Fibroblast of lung (primary cell): ENCODE measurements at regions not wholly inside any gene's neighbourhood (a gene's known extent, or its start where the extent isn't known, plus 50 kb on each side); places are given as distances from the start of the nearest gene placed in this dataset.

Experiments used
- DNase-seq, 2 donors: peaks; one replicate each; pipeline versions ENCODE4 v3.0.0 to v3.0.0-alpha.2; 2010; ENCODE audit warnings: low read depth in 2 of 2
- H2AFZ ChIP-seq: 2 replicates; pipeline ENCODE4 v1.5.1; 2012; ENCODE audit warnings: low read length, control low read depth, inconsistent platforms
- H3K27ac ChIP-seq: 2 replicates; pipeline ENCODE4 v1.5.1; 2011; ENCODE audit warnings: low read length, control low read depth; ENCODE audit not compliant: insufficient read depth
- H3K27me3 ChIP-seq: 2 replicates; pipeline ENCODE4 v1.5.1; 2011; ENCODE audit warnings: mild to moderate bottlenecking, low read length; ENCODE audit not compliant: control insufficient read depth, insufficient read depth
- H3K36me3 ChIP-seq: 2 replicates; pipeline ENCODE4 v1.5.1; 2011; ENCODE audit warnings: low read length; ENCODE audit not compliant: control insufficient read depth, insufficient read depth
- H3K4me1 ChIP-seq: 2 replicates; pipeline ENCODE4 v1.5.1; 2011; ENCODE audit warnings: low read length; ENCODE audit not compliant: control insufficient read depth, insufficient read depth; ENCODE audit errors: extremely low read depth
- H3K4me2 ChIP-seq: 2 replicates; pipeline ENCODE4 v1.5.1; 2011; ENCODE audit warnings: low read length, control low read depth; ENCODE audit not compliant: insufficient read depth; ENCODE audit errors: extremely low read depth
- H3K4me3 ChIP-seq, 4 experiments: fragments of 200-600 bp in 1 of 4; sonication (generic) in 1 of 4; replicated peaks in 1 of 4; 2 replicates each; pipeline ENCODE4 v1.5.1; 2011 to 2016; ENCODE audit warnings: low read length in 4 of 4, low read depth in 3 of 4, mild to moderate bottlenecking in 3 of 4, control low read depth in 2 of 4, inconsistent platforms in 1 of 4, mixed read lengths in 1 of 4; ENCODE audit not compliant: insufficient read depth in 1 of 4; ENCODE audit errors: control extremely low read depth in 1 of 4
- H3K79me2 ChIP-seq: 2 replicates; pipeline ENCODE4 v1.5.1; 2012; ENCODE audit warnings: mild to moderate bottlenecking, low read length, inconsistent platforms; ENCODE audit not compliant: control insufficient read depth, insufficient read depth
- H3K9ac ChIP-seq: 2 replicates; pipeline ENCODE4 v1.5.1; 2011; ENCODE audit warnings: mild to moderate bottlenecking, low read length, control low read depth; ENCODE audit not compliant: insufficient read depth
- H3K9me3 ChIP-seq: 2 replicates; pipeline ENCODE4 v1.5.1; 2012; ENCODE audit warnings: low read depth, low read length; ENCODE audit not compliant: control insufficient read depth, insufficient read depth
- H4K20me1 ChIP-seq: 2 replicates; pipeline ENCODE4 v1.5.1; 2011; ENCODE audit warnings: low read length; ENCODE audit not compliant: control insufficient read depth, insufficient read depth; ENCODE audit errors: extremely low read depth
- CTCF ChIP-seq, 2 donors: IDR thresholded peaks in 1 of 2; conservative IDR thresholded peaks in 1 of 2; 1 replicate in 1 of 2; 2 replicates in 1 of 2; pipeline ENCODE4 v1.5.1; 2011 to 2012; ENCODE audit warnings: low read length in 2 of 2, control low read depth in 1 of 2, inconsistent platforms in 1 of 2, low read depth in 1 of 2, mild to moderate bottlenecking in 1 of 2
- EZH2 ChIP-seq: IDR thresholded peaks from 2 replicates; pipeline ENCODE4 v1.5.1; 2012; ENCODE audit warnings: low read length, control low read depth, mild to moderate bottlenecking; ENCODE audit errors: missing control alignments

GRCh38 chr7:34222316-34222715 lies 317.0 kb downstream of the BMPER start:
- Histone ChIP-seq H3K4me1 (no peaks in the 10 kb centered on the region), H3K4me2 (no peak overlapping the region), H3K27me3 (peaks cover 4% of the 10 kb centered on the region), H3K36me3 (no peaks in the 10 kb centered on the region), H3K79me2 (no peaks in the 10 kb centered on the region), H3K9me3 (no peaks in the 10 kb centered on the region), H4K20me1 (no peaks in the 10 kb centered on the region), H3K27ac (no peak overlapping the region), H2AFZ (no peak overlapping the region), H3K4me3 (no peak overlapping the region), H3K9ac (no peak overlapping the region)
- TF ChIP-seq EZH2 = no peak
- no peak for TF ChIP-seq CTCF (conservative IDR thresholded peaks at IDR 0.05 in 1 of 2, IDR thresholded peaks at IDR 0.05 in 1 of 2; ENCODE audit: low read depth in 1 of 2, low read length in 2 of 2)
- no peak for DNase-seq

- Histone ChIP-seq H3K4me1 (no peaks in the 10 kb centered on the region), H2AFZ (no peak overlapping the region), H3K4me2 (no peak overlapping the region), H3K4me3 (no peak overlapping the region), H4K20me1 (no peaks in the 10 kb centered on the region), H3K27me3 (peaks cover 4% of the 10 kb centered on the region), H3K9ac (no peak overlapping the region), H3K9me3 (no peaks in the 10 kb centered on the region), H3K79me2 (no peaks in the 10 kb centered on the region), H3K27ac (no peak overlapping the region), H3K36me3 (no peaks in the 10 kb centered on the region)
- DNase-seq = no peak
- TF ChIP-seq EZH2 = no peak
- no peak for TF ChIP-seq CTCF (conservative IDR thresholded peaks at IDR 0.05 in 1 of 2, IDR thresholded peaks at IDR 0.05 in 1 of 2; ENCODE audit: low read depth in 1 of 2, low read length in 2 of 2)
Measured at GRCh38 chr7:34222722-34223121, 317.4 kb downstream of the BMPER start.

GRCh38 chr7:34224281-34224680 lies 318.9 kb downstream of the BMPER start:
- H3K27ac ChIP-seq = no peak overlapping the region
- no peak for DNase-seq
- H3K4me1 ChIP-seq = no peaks in the 10 kb centered on the region
- no peak overlapping the region for H3K4me2 ChIP-seq
- no peak for TF ChIP-seq CTCF (conservative IDR thresholded peaks at IDR 0.05 in 1 of 2, IDR thresholded peaks at IDR 0.05 in 1 of 2; ENCODE audit: low read depth in 1 of 2, low read length in 2 of 2)
- TF ChIP-seq EZH2 = no peak
- no peaks in the 10 kb centered on the region for H3K9me3 ChIP-seq
- H3K4me3 ChIP-seq = no peak overlapping the region
- H4K20me1 ChIP-seq = no peaks in the 10 kb centered on the region
- no peak overlapping the region for H2AFZ ChIP-seq
- H3K9ac ChIP-seq = no peak overlapping the region
- H3K79me2 ChIP-seq = no peaks in the 10 kb centered on the region
- no peaks in the 10 kb centered on the region for H3K36me3 ChIP-seq
- peaks cover 4% of the 10 kb centered on the region for H3K27me3 ChIP-seq
